Epithelial cell of prostate (primary cell): ENCODE measurements at regions not wholly inside any gene's neighbourhood (a gene's known extent, or its start where the extent isn't known, plus 50 kb on each side); places are given as distances from the start of the nearest gene placed in this dataset.
"Not testable (repeated sequence)": the region's sequence is repeated elsewhere in the genome, so short reads cannot be mapped to it uniquely, and the experiment has no call there.

ENCODE experiments used
- DNase-seq: peaks from one replicate; pipeline ENCODE4 v3.0.0-alpha.2; 2011; ENCODE audit warnings: low read depth, low spot score
- H3K27ac ChIP-seq: fragments of 450-650 bp; 2 replicates; pipeline ENCODE4 v1.5.1; 2017; ENCODE audit warnings: mild to moderate bottlenecking

GRCh38 chr5:56372491-56372890 lies 139.4 kb upstream of the ANKRD55 start:
- not testable (repeated sequence) for DNase-seq, H3K27ac ChIP-seq

- no peak overlapping the region for H3K27ac ChIP-seq
These were observed 136.3 kb upstream of the ANKRD55 start for GRCh38 chr5:56369361-56369811.

GRCh38 chr5:56367748-56368147 lies 134.6 kb upstream of the ANKRD55 start:
- H3K27ac ChIP-seq = no peak overlapping the region
- no peak for DNase-seq

More at GRCh38 chr5:56369361-56369811, 136.3 kb upstream of the ANKRD55 start:
- DNase-seq = no peak

- DNase-seq = no peak
These were observed 133.9 kb upstream of the ANKRD55 start for GRCh38 chr5:56366986-56367385.

GRCh38 chr5:56361398-56361797 lies 128.3 kb upstream of the ANKRD55 start:
- no peak for DNase-seq
- no peak overlapping the region for H3K27ac ChIP-seq

More at GRCh38 chr5:56366986-56367385, 133.9 kb upstream of the ANKRD55 start:
- no peak overlapping the region for H3K27ac ChIP-seq

- no peak overlapping the region for H3K27ac ChIP-seq
- no peak for DNase-seq
These were observed 127.7 kb upstream of the ANKRD55 start for GRCh38 chr5:56360816-56361215.

GRCh38 chr5:56359809-56360685 lies 126.9 kb upstream of the ANKRD55 start:
- no peak overlapping the region for H3K27ac ChIP-seq
- DNase-seq = no peak

GRCh38 chr5:56358703-56359681 lies 125.9 kb upstream of the ANKRD55 start:
- no peak for DNase-seq

GRCh38 chr5:56358046-56358445 lies 124.9 kb upstream of the ANKRD55 start:
- no peak for DNase-seq
- no peak overlapping the region for H3K27ac ChIP-seq

More at GRCh38 chr5:56358703-56359681, 125.9 kb upstream of the ANKRD55 start:
- H3K27ac ChIP-seq = no peak overlapping the region

GRCh38 chr5:56357426-56357825 lies 124.3 kb upstream of the ANKRD55 start:
- no peak for DNase-seq
- no peak overlapping the region for H3K27ac ChIP-seq

- no peak overlapping the region for H3K27ac ChIP-seq
- no peak for DNase-seq
These were observed 123.7 kb upstream of the ANKRD55 start for GRCh38 chr5:56356836-56357160.

- DNase-seq = no peak
- no peak overlapping the region for H3K27ac ChIP-seq
These were observed 123.1 kb upstream of the ANKRD55 start for GRCh38 chr5:56356121-56356835.

- DNase-seq = no peak
These were observed 121.7 kb upstream of the ANKRD55 start for GRCh38 chr5:56354836-56355235.

GRCh38 chr5:56352808-56353590 lies 119.9 kb upstream of the ANKRD55 start:
- DNase-seq = no peak
- H3K27ac ChIP-seq = no peak overlapping the region

More at GRCh38 chr5:56354836-56355235, 121.7 kb upstream of the ANKRD55 start:
- no peak overlapping the region for H3K27ac ChIP-seq

- H3K27ac ChIP-seq = peak overlapping the region; percentile 39
- no peak for DNase-seq
These were observed 117.6 kb upstream of the ANKRD55 start for GRCh38 chr5:56350597-56351170.

- H3K27ac ChIP-seq = no peak overlapping the region
- DNase-seq = no peak
These were observed 117.0 kb upstream of the ANKRD55 start for GRCh38 chr5:56350011-56350596.

- no peak for DNase-seq
- H3K27ac ChIP-seq = no peak overlapping the region
These were observed 116.3 kb upstream of the ANKRD55 start for GRCh38 chr5:56349461-56349860.

GRCh38 chr5:56346741-56347535 lies 113.8 kb upstream of the ANKRD55 start:
- DNase-seq = peak; percentile 79
- H3K27ac ChIP-seq = no peak overlapping the region
